Cardiac muscle cell (in vitro differentiated cells and primary cell): ENCODE measurements at regions not wholly inside any gene's neighbourhood (a gene's known extent, or its start where the extent isn't known, plus 50 kb on each side); places are given as distances from the start of the nearest gene placed in this dataset.
A peak's percentile ranks its signal among the peaks of the same experiment; 100 is the strongest.

Experiments used
- DNase-seq, 2 donors: peaks; one replicate each; pipeline versions ENCODE4 v3.0.0 to v3.0.0-alpha.2; 2010 to 2017; ENCODE audit warnings: low read depth in 1 of 2, low spot score in 1 of 2
- H3K27ac ChIP-seq: fragments of 200-600 bp; sonication (generic); 2 replicates; pipeline ENCODE4 v1.5.1; 2016
- H3K27me3 ChIP-seq: fragments of 200-600 bp; sonication (generic); 2 replicates; pipeline ENCODE4 v1.6.0; 2016; ENCODE audit warnings: control low read depth
- H3K36me3 ChIP-seq: fragments of 200-600 bp; sonication (generic); 2 replicates; pipeline ENCODE4 v1.5.1; 2016; ENCODE audit warnings: control low read depth
- H3K4me1 ChIP-seq: fragments of 200-600 bp; sonication (generic); 2 replicates; pipeline ENCODE4 v1.8.1; 2017; ENCODE audit warnings: low read depth, mild to moderate bottlenecking, mixed run types
- H3K4me3 ChIP-seq: fragments of 200-600 bp; sonication (generic); 2 replicates; pipeline ENCODE4 v1.5.1; 2016; ENCODE audit warnings: mild to moderate bottlenecking
- H3K9me3 ChIP-seq: fragments of 200-600 bp; sonication (generic); 2 replicates; pipeline ENCODE4 v1.5.1; 2017; ENCODE audit warnings: low read depth, mild to moderate bottlenecking, control low read depth
- CTCF ChIP-seq: IDR thresholded peaks from 2 replicates; pipeline ENCODE4 v1.5.1; 2012; ENCODE audit warnings: low read depth, mild to moderate bottlenecking, low read length

GRCh38 chr6:25078141-25078540 lies 142.4 kb upstream of the RIPOR2 start:
- DNase-seq, result no peak
- H3K4me1 ChIP-seq, result no peaks in the 10 kb centered on the region
- no peaks in the 10 kb centered on the region for H3K36me3 ChIP-seq
- no peak for TF ChIP-seq CTCF
- H3K27me3 ChIP-seq, result no peaks in the 10 kb centered on the region
- no peak overlapping the region for H3K4me3 ChIP-seq
- no peaks in the 10 kb centered on the region for H3K9me3 ChIP-seq
- H3K27ac ChIP-seq, result no peak overlapping the region

- H3K4me1 ChIP-seq, result no peaks in the 10 kb centered on the region
- TF ChIP-seq CTCF, result no peak
- DNase-seq, result no peak
- H3K27me3 ChIP-seq, result no peaks in the 10 kb centered on the region
- H3K4me3 ChIP-seq, result no peak overlapping the region
- no peak overlapping the region for H3K27ac ChIP-seq
- H3K9me3 ChIP-seq, result no peaks in the 10 kb centered on the region
- no peaks in the 10 kb centered on the region for H3K36me3 ChIP-seq
Measured at GRCh38 chr6:25083784-25084507, 148.2 kb upstream of the RIPOR2 start.

GRCh38 chr6:25084508-25084833 lies 148.7 kb upstream of the RIPOR2 start:
- no peak for TF ChIP-seq CTCF
- no peak overlapping the region for H3K27ac ChIP-seq
- H3K27me3 ChIP-seq, result no peaks in the 10 kb centered on the region
- no peaks in the 10 kb centered on the region for H3K4me1 ChIP-seq
- no peaks in the 10 kb centered on the region for H3K9me3 ChIP-seq
- no peaks in the 10 kb centered on the region for H3K36me3 ChIP-seq
- no peak for DNase-seq
- H3K4me3 ChIP-seq, result no peak overlapping the region

GRCh38 chr6:25085756-25086155 lies 150.0 kb upstream of the RIPOR2 start:
- H3K27me3 ChIP-seq, result no peaks in the 10 kb centered on the region
- no peaks in the 10 kb centered on the region for H3K4me1 ChIP-seq
- DNase-seq, result peak in 1 of 2 donors; percentile 40
- no peak overlapping the region for H3K4me3 ChIP-seq
- H3K27ac ChIP-seq, result no peak overlapping the region
- H3K9me3 ChIP-seq, result no peaks in the 10 kb centered on the region
- TF ChIP-seq CTCF, result no peak
- H3K36me3 ChIP-seq, result no peaks in the 10 kb centered on the region

- DNase-seq, result no peak
- H3K36me3 ChIP-seq, result no peaks in the 10 kb centered on the region
- H3K9me3 ChIP-seq, result no peaks in the 10 kb centered on the region
- no peaks in the 10 kb centered on the region for H3K4me1 ChIP-seq
- TF ChIP-seq CTCF, result no peak
- no peak overlapping the region for H3K4me3 ChIP-seq
- no peaks in the 10 kb centered on the region for H3K27me3 ChIP-seq
- no peak overlapping the region for H3K27ac ChIP-seq
Measured at GRCh38 chr6:25086500-25087091, 150.8 kb upstream of the RIPOR2 start.
